HCT116 (cell line): ENCODE measurements at regions not wholly inside any gene's neighbourhood (a gene's known extent, or its start where the extent isn't known, plus 50 kb on each side); places are given as distances from the start of the nearest gene placed in this dataset.

Experiments
- ATF3 ChIP-seq: IDR thresholded peaks from 2 replicates; pipeline ENCODE4 v1.6.1; 2012
- CBX3 ChIP-seq: IDR thresholded peaks from 2 replicates; pipeline ENCODE4 v1.6.1; 2012; ENCODE audit warnings: low read depth
- CTCF ChIP-seq, 3 experiments: fragments of 200-600 bp in 1 of 3; sonication (generic) in 1 of 3; IDR thresholded peaks in 2 of 3; conservative IDR thresholded peaks in 1 of 3; 2 replicates each; pipeline ENCODE4 v1.5.1; 2012 to 2017; ENCODE audit warnings: low read depth in 2 of 3, low read length in 2 of 3, antibody characterized with exemption in 1 of 3, borderline replicate concordance in 1 of 3, control low read depth in 1 of 3, mild to moderate bottlenecking in 1 of 3, mixed read lengths in 1 of 3, mixed run types in 1 of 3, moderate library complexity in 1 of 3; ENCODE audit not compliant: insufficient read depth in 1 of 3
- ELF1 ChIP-seq: IDR thresholded peaks from 2 replicates; pipeline ENCODE4 v1.6.1; 2012; ENCODE audit warnings: low read depth, borderline replicate concordance
- EZH2 ChIP-seq: fragments of 200-600 bp; sonication (generic); IDR thresholded peaks from 2 replicates; pipeline ENCODE4 v1.6.1; 2017; ENCODE audit warnings: antibody characterized with exemption, mixed run types
- JUND ChIP-seq: IDR thresholded peaks from 2 replicates; pipeline ENCODE4 v1.6.1; 2012
- MAX ChIP-seq: IDR thresholded peaks from 2 replicates; pipeline ENCODE4 v1.6.1; 2012
- POLR2A ChIP-seq: IDR thresholded peaks from 2 replicates; pipeline ENCODE4 v1.7.0; 2011; ENCODE audit warnings: borderline replicate concordance; ENCODE audit not compliant: insufficient read depth, insufficient read length; ENCODE audit errors: extremely low read depth
- POLR2AphosphoS5 ChIP-seq: IDR thresholded peaks from 2 replicates; pipeline ENCODE4 v1.6.1; 2011; ENCODE audit warnings: mild to moderate bottlenecking, low read depth, low read length, moderate library complexity
- RAD21 ChIP-seq: IDR thresholded peaks from 2 replicates; pipeline ENCODE4 v1.6.1; 2012; ENCODE audit warnings: low read depth, mild to moderate bottlenecking
- REST ChIP-seq: IDR thresholded peaks from 2 replicates; pipeline ENCODE4 v1.6.1; 2012; ENCODE audit warnings: low read depth
- TCF7L2 ChIP-seq: IDR thresholded peaks from 2 replicates; pipeline ENCODE4 v1.7.0; 2011; ENCODE audit warnings: borderline replicate concordance, inconsistent platforms; ENCODE audit not compliant: insufficient read depth, insufficient read length; ENCODE audit errors: extremely low read depth
- YY1 ChIP-seq: IDR thresholded peaks from 2 replicates; pipeline ENCODE4 v1.6.1; 2011; ENCODE audit warnings: low read length, low read depth, moderate library complexity, mild to moderate bottlenecking; ENCODE audit not compliant: insufficient replicate concordance; ENCODE audit errors: extremely low read depth
- ZBTB33 ChIP-seq: IDR thresholded peaks from 2 replicates; pipeline ENCODE4 v1.6.1; 2011; ENCODE audit warnings: mild to moderate bottlenecking, low read length, moderate library complexity; ENCODE audit not compliant: insufficient replicate concordance; ENCODE audit errors: extremely low read depth

GRCh38 chr10:85152496-85152895 lies 824.1 kb downstream of the CCSER2 start:
- TF ChIP-seq TCF7L2 (no peak), ZBTB33 (no peak), CTCF (IDR thresholded peaks at IDR 0.05 in 2 of 3, conservative IDR thresholded peaks at IDR 0.05 in 1 of 3; ENCODE audit: borderline replicate concordance in 1 of 3, insufficient read depth in 1 of 3, low read depth in 2 of 3, low read length in 2 of 3) (no peak), JUND (no peak), POLR2AphosphoS5 (no peak), ELF1 (no peak), EZH2 (no peak), POLR2A (no peak), RAD21 (no peak), YY1 (no peak), ATF3 (no peak), MAX (no peak), REST (no peak), CBX3 (no peak)
